RWPE2 (cell line): ENCODE measurements at regions not wholly inside any gene's neighbourhood (a gene's known extent, or its start where the extent isn't known, plus 50 kb on each side); places are given as distances from the start of the nearest gene placed in this dataset.

Experiments used
- ATAC-seq: fragments of 200-7000 bp; cut with Tn5 transposase; 3 replicates; pipeline ENCODE4 v1.9.1; 2021; ENCODE audit warnings: low read depth
- DNase-seq: peaks from one replicate; pipeline ENCODE4 v3.0.0-alpha.2; 2020; ENCODE audit warnings: low spot score
- H3K27ac ChIP-seq: fragments of 450-650 bp; 2 replicates; pipeline ENCODE4 v1.5.1; 2017; ENCODE audit warnings: mild to moderate bottlenecking; ENCODE audit not compliant: poor library complexity, severe bottlenecking
- H3K27me3 ChIP-seq: fragments of 250-450 bp; sonication (Bioruptor Pico); 2 replicates; pipeline ENCODE4 v1.5.1; 2021; ENCODE audit warnings: mild to moderate bottlenecking, moderate library complexity; ENCODE audit not compliant: insufficient read depth, poor library complexity, severe bottlenecking
- H3K36me3 ChIP-seq: fragments of 250-450 bp; sonication (Bioruptor Pico); 2 replicates; pipeline ENCODE4 v1.5.1; 2020; ENCODE audit warnings: low read depth, mild to moderate bottlenecking, moderate library complexity
- H3K4me1 ChIP-seq: fragments of 250-450 bp; sonication (Bioruptor Pico); 2 replicates; pipeline ENCODE4 v1.5.1; 2021; ENCODE audit warnings: mild to moderate bottlenecking, moderate library complexity; ENCODE audit not compliant: insufficient read depth, poor library complexity, severe bottlenecking
- H3K4me3 ChIP-seq: fragments of 250-450 bp; sonication (Bioruptor Pico); 2 replicates; pipeline ENCODE4 v1.5.1; 2021; ENCODE audit warnings: mild to moderate bottlenecking, moderate library complexity; ENCODE audit not compliant: severe bottlenecking
- H3K9me3 ChIP-seq: fragments of 250-450 bp; sonication (Bioruptor Pico); 2 replicates; pipeline ENCODE4 v1.5.1; 2021; ENCODE audit warnings: mild to moderate bottlenecking, moderate library complexity; ENCODE audit not compliant: severe bottlenecking
- TF ChIP-seq, protein P1 (sequence below): fragments of 450-650 bp; IDR thresholded peaks from one replicate; pipeline ENCODE4 v1.5.1; 2017; ENCODE audit warnings: mild to moderate bottlenecking, moderate library complexity; ENCODE audit not compliant: poor library complexity, severe bottlenecking

GRCh38 chr1:198380275-198380674, 160.2 kb downstream of the ATP6V1G3 start:
- Histone ChIP-seq H3K27me3 (no peaks in the 10 kb centered on the region), H3K9me3 (no peaks in the 10 kb centered on the region), H3K4me3 (no peak overlapping the region), H3K36me3 (no peaks in the 10 kb centered on the region), H3K4me1 (no peaks in the 10 kb centered on the region), H3K27ac (no peak overlapping the region)
- ATAC-seq (no peak), DNase-seq (no peak)
- TF ChIP-seq, protein P1, sequence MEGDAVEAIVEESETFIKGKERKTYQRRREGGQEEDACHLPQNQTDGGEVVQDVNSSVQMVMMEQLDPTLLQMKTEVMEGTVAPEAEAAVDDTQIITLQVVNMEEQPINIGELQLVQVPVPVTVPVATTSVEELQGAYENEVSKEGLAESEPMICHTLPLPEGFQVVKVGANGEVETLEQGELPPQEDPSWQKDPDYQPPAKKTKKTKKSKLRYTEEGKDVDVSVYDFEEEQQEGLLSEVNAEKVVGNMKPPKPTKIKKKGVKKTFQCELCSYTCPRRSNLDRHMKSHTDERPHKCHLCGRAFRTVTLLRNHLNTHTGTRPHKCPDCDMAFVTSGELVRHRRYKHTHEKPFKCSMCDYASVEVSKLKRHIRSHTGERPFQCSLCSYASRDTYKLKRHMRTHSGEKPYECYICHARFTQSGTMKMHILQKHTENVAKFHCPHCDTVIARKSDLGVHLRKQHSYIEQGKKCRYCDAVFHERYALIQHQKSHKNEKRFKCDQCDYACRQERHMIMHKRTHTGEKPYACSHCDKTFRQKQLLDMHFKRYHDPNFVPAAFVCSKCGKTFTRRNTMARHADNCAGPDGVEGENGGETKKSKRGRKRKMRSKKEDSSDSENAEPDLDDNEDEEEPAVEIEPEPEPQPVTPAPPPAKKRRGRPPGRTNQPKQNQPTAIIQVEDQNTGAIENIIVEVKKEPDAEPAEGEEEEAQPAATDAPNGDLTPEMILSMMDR: no peak

- H3K9me3 ChIP-seq: no peaks in the 10 kb centered on the region
- no peaks in the 10 kb centered on the region for H3K36me3 ChIP-seq
- no peak overlapping the region for H3K4me3 ChIP-seq
- H3K4me1 ChIP-seq: peaks cover 7% of the 10 kb centered on the region
- no peaks in the 10 kb centered on the region for H3K27me3 ChIP-seq
- no peak for DNase-seq
- no peak for ATAC-seq
- TF ChIP-seq, protein P1: no peak
- no peak overlapping the region for H3K27ac ChIP-seq
These were observed 162.8 kb downstream of the ATP6V1G3 start for GRCh38 chr1:198377702-198378101.

GRCh38 chr1:198374288-198374687, 166.2 kb downstream of the ATP6V1G3 start:
- TF ChIP-seq, protein P1: no peak
- no peaks in the 10 kb centered on the region for H3K36me3 ChIP-seq
- ATAC-seq (no peak), DNase-seq (no peak)
- no peak overlapping the region for H3K4me3 ChIP-seq
- H3K27me3 ChIP-seq: no peaks in the 10 kb centered on the region
- no peak overlapping the region for H3K27ac ChIP-seq
- H3K4me1 ChIP-seq: peaks cover 7% of the 10 kb centered on the region
- no peaks in the 10 kb centered on the region for H3K9me3 ChIP-seq

- Histone ChIP-seq H3K9me3 (no peaks in the 10 kb centered on the region), H3K4me1 (peaks cover 7% of the 10 kb centered on the region), H3K4me3 (no peak overlapping the region), H3K27me3 (no peaks in the 10 kb centered on the region), H3K27ac (no peak overlapping the region), H3K36me3 (no peaks in the 10 kb centered on the region)
- TF ChIP-seq, protein P1: no peak
- ATAC-seq (peak; percentile 55; the same call in 2 of the 3 replicates), DNase-seq (no peak)
These were observed 167.1 kb downstream of the ATP6V1G3 start for GRCh38 chr1:198373376-198373775.
